ENCODE measurements at regions not wholly inside any gene's neighbourhood (a gene's known extent, or its start where the extent isn't known, plus 50 kb on each side); places are given as distances from the start of the nearest gene placed in this dataset.

DNA sequence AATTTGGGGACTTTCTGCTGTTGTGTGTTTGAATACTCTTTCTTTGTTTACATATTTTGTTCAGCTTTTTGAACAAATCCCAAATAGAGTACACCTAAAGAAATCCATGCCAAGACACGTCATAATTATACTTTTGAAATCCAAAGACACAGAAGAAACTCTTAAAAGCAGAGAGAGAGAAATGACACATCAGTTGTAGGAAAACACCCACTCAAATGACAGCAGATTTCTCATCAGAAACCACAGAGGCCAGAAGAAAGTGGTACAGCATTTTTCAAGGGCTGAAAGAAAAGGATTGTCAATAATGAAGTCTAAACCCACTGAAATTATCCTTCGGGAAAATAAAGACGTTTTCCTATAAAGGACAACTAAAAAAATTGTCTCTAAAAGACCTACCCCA is 378.6 kb downstream of the GADD45G start:
- TF ChIP-seq MXI1 (conservative IDR thresholded peaks at IDR 0.05; ENCODE audit: poor library complexity, severe bottlenecking) (no peak), CTCF (IDR thresholded peaks at IDR 0.05; ENCODE audit: poor library complexity, severe bottlenecking) (no peak), POLR2AphosphoS5 (IDR thresholded peaks at IDR 0.05) (no peak), EZH2 (IDR thresholded peaks at IDR 0.05; ENCODE audit: borderline replicate concordance, insufficient read depth, low read length, poor library complexity, severe bottlenecking) (no peak), TAF1 (IDR thresholded peaks at IDR 0.05; ENCODE audit: low read depth) (no peak)
